H1 (cell line): ENCODE measurements at regions not wholly inside any gene's neighbourhood (a gene's known extent, or its start where the extent isn't known, plus 50 kb on each side); places are given as distances from the start of the nearest gene placed in this dataset.

Experiments used
- CTCF ChIA-PET: fragments of 300-600 bp; sonication (Branson Sonifier 250); formaldehyde crosslinking; loops from one replicate; lab custom pipeline; 2021; ENCODE audit not compliant: partially characterized antibody; lab: Charles Lee
- POLR2A ChIA-PET: fragments of 300-600 bp; sonication (Branson Sonifier 250); formaldehyde crosslinking; loops from one replicate; lab custom pipeline; 2021; ENCODE audit warnings: inconsistent platforms; ENCODE audit not compliant: partially characterized antibody; lab: Charles Lee
- DNase-seq, 2 experiments: peaks; one replicate each; pipeline versions ENCODE4 v3.0.0 to v3.0.0-alpha.2; 2010 to 2022; ENCODE audit warnings: low spot score in 2 of 2, low read depth in 1 of 2, mixed read lengths in 1 of 2
- FAIRE-seq: peaks from 2 replicates; lab custom pipeline; 2011; peaks lifted over from hg19 to GRCh38; lab: Jason Lieb, UNC
- H2AFZ ChIP-seq: 2 replicates; pipeline ENCODE4 v1.8.1; 2012; ENCODE audit warnings: low read length, inconsistent platforms
- H2AK5ac ChIP-seq: 2 replicates; pipeline ENCODE4 v1.6.1; 2013; ENCODE audit warnings: low read depth, low read length
- H2BK120ac ChIP-seq: replicated peaks from 2 replicates; pipeline ENCODE3; 2013; ENCODE audit warnings: low read depth, low read length, inconsistent platforms
- H2BK12ac ChIP-seq: 2 replicates; pipeline ENCODE4 v1.6.1; 2013; ENCODE audit warnings: low read depth, low read length
- H2BK15ac ChIP-seq: 2 replicates; pipeline ENCODE4 v1.6.1; 2013; ENCODE audit warnings: low read length
- H2BK20ac ChIP-seq: 2 replicates; pipeline ENCODE4 v1.6.1; 2013; ENCODE audit warnings: low read length
- H2BK5ac ChIP-seq: 2 replicates; pipeline ENCODE4 v1.6.1; 2013; ENCODE audit warnings: low read depth, low read length
- H3K14ac ChIP-seq: 2 replicates; pipeline ENCODE4 v1.6.1; 2013; ENCODE audit warnings: inconsistent platforms; ENCODE audit not compliant: insufficient read length
- H3K18ac ChIP-seq: 2 replicates; pipeline ENCODE4 v1.6.1; 2013; ENCODE audit warnings: low read length; ENCODE audit errors: extremely low read depth
- H3K23ac ChIP-seq: 2 replicates; pipeline ENCODE4 v1.6.1; 2013; ENCODE audit warnings: inconsistent platforms; ENCODE audit not compliant: insufficient read length
- H3K23me2 ChIP-seq: 2 replicates; pipeline ENCODE4 v1.6.1; 2013; ENCODE audit warnings: low read depth, low read length
- H3K27ac ChIP-seq: 2 replicates; pipeline ENCODE4 v1.6.1; 2011; ENCODE audit warnings: low read depth, low read length, inconsistent platforms
- H3K27me3 ChIP-seq, 4 experiments: replicated peaks in 1 of 4; 1 replicate in 1 of 4; 2 replicates in 3 of 4; pipeline versions ENCODE4 v1.6.1 to v1.8.1; 2011 to 2013; ENCODE audit warnings: low read length in 3 of 4, mild to moderate bottlenecking in 3 of 4, inconsistent platforms in 2 of 4, mixed read lengths in 2 of 4, moderate library complexity in 1 of 4; ENCODE audit not compliant: control insufficient read depth in 3 of 4, insufficient read depth in 3 of 4; ENCODE audit errors: extremely low read depth in 1 of 4
- H3K36me3 ChIP-seq, 4 experiments: 2 replicates each; pipeline versions ENCODE4 v1.6.1 to v1.8.1; 2011 to 2013; ENCODE audit warnings: mild to moderate bottlenecking in 4 of 4, low read length in 3 of 4, moderate library complexity in 2 of 4, control low read depth in 1 of 4, inconsistent platforms in 1 of 4; ENCODE audit not compliant: insufficient read depth in 4 of 4, control insufficient read depth in 2 of 4
- H3K4ac ChIP-seq: replicated peaks from 2 replicates; pipeline ENCODE3; 2013; ENCODE audit warnings: low read length, low read depth, mixed read lengths, inconsistent platforms; ENCODE audit not compliant: insufficient read length
- H3K4me1 ChIP-seq, 4 experiments: replicated peaks in 1 of 4; 1 replicate in 1 of 4; 2 replicates in 3 of 4; pipeline versions ENCODE4 v1.6.1 to v1.8.1; 2011 to 2013; ENCODE audit warnings: low read length in 3 of 4, inconsistent platforms in 2 of 4, mixed read lengths in 1 of 4; ENCODE audit not compliant: insufficient read depth in 4 of 4, control insufficient read depth in 3 of 4
- H3K4me2 ChIP-seq, 2 experiments: 2 replicates each; pipeline versions ENCODE4 v1.6.1 to v1.8.1; 2011 to 2013; ENCODE audit warnings: low read depth in 2 of 2, low read length in 2 of 2, control low read depth in 1 of 2, inconsistent platforms in 1 of 2, mild to moderate bottlenecking in 1 of 2; ENCODE audit not compliant: insufficient read depth in 1 of 2
- H3K4me3 ChIP-seq, 4 experiments: fragments of 200-600, 300-600 bp in 1 of 4; sonication (generic), shearing (Covaris generic), sonication (Bioruptor Twin) in 1 of 4; 2 replicates each; pipeline versions ENCODE4 v1.5.1 to v1.8.1; 2011 to 2016; ENCODE audit warnings: low read length in 4 of 4, low read depth in 3 of 4, control low read depth in 2 of 4, inconsistent platforms in 2 of 4, mild to moderate bottlenecking in 2 of 4, mixed read lengths in 1 of 4, moderate library complexity in 1 of 4; ENCODE audit not compliant: insufficient read depth in 2 of 4; ENCODE audit errors: extremely low read depth in 1 of 4
- H3K56ac ChIP-seq: replicated peaks from 2 replicates; pipeline ENCODE3; 2013; ENCODE audit warnings: low read depth, mild to moderate bottlenecking, mixed read lengths, low read length, inconsistent platforms; ENCODE audit not compliant: insufficient read length
- H3K79me1 ChIP-seq: 2 replicates; pipeline ENCODE4 v1.6.1; 2013; ENCODE audit warnings: low read depth, low read length, control low read depth
- H3K79me2 ChIP-seq, 2 experiments: 2 replicates each; pipeline versions ENCODE4 v1.6.1 to v1.8.1; 2012 to 2013; ENCODE audit warnings: low read length in 2 of 2, mild to moderate bottlenecking in 2 of 2, inconsistent platforms in 1 of 2; ENCODE audit not compliant: insufficient read depth in 2 of 2, control insufficient read depth in 1 of 2
- H3K9ac ChIP-seq, 4 experiments: replicated peaks in 1 of 4; 1 replicate in 1 of 4; 2 replicates in 3 of 4; pipeline versions ENCODE4 v1.6.1 to v1.8.1; 2011 to 2013; ENCODE audit warnings: low read depth in 3 of 4, low read length in 3 of 4, control low read depth in 2 of 4, mild to moderate bottlenecking in 2 of 4, moderate library complexity in 2 of 4, inconsistent platforms in 1 of 4; ENCODE audit errors: extremely low read depth in 1 of 4
- H3K9me3 ChIP-seq, 2 experiments: 2 replicates each; pipeline versions ENCODE4 v1.6.1 to v1.8.1; 2012 to 2013; ENCODE audit warnings: mild to moderate bottlenecking in 2 of 2, moderate library complexity in 2 of 2, control low read depth in 1 of 2, inconsistent platforms in 1 of 2, low read depth in 1 of 2, low read length in 1 of 2, mixed read lengths in 1 of 2; ENCODE audit not compliant: insufficient read depth in 2 of 2
- H4K20me1 ChIP-seq, 2 experiments: replicated peaks in 1 of 2; 2 replicates each; pipeline versions ENCODE3 to v1.8.1; 2011 to 2013; ENCODE audit warnings: inconsistent platforms in 2 of 2, low read length in 2 of 2, mild to moderate bottlenecking in 1 of 2; ENCODE audit not compliant: insufficient read depth in 2 of 2, control insufficient read depth in 1 of 2
- H4K5ac ChIP-seq: 2 replicates; pipeline ENCODE4 v1.6.1; 2013; ENCODE audit warnings: low read length, low read depth, mixed read lengths, inconsistent platforms; ENCODE audit not compliant: insufficient read length
- H4K8ac ChIP-seq: 2 replicates; pipeline ENCODE4 v1.8.0; 2013; ENCODE audit warnings: mild to moderate bottlenecking, moderate library complexity, low read length, inconsistent platforms; ENCODE audit not compliant: insufficient read depth; ENCODE audit errors: extremely low read depth
- H4K91ac ChIP-seq: replicated peaks from 2 replicates; pipeline ENCODE3; 2013; ENCODE audit warnings: low read length, mixed read lengths, inconsistent platforms; ENCODE audit not compliant: insufficient read length
- ATF3 ChIP-seq: IDR thresholded peaks from 2 replicates; pipeline ENCODE4 v1.6.1; 2011; ENCODE audit warnings: low read depth, mild to moderate bottlenecking, low read length; ENCODE audit not compliant: insufficient read depth
- CHD1 ChIP-seq: IDR thresholded peaks from 2 replicates; pipeline ENCODE4 v1.6.1; 2012; ENCODE audit warnings: low read depth, low read length, improper control_type of control experiment
- KDM1A ChIP-seq: fragments of 200-600, 300-600 bp; sonication (generic); IDR thresholded peaks from 2 replicates; pipeline ENCODE4 v1.7.1; 2016; ENCODE audit warnings: mild to moderate bottlenecking, low read length, borderline replicate concordance
- KDM5A ChIP-seq: fragments of 200-600 bp; IDR thresholded peaks from 2 replicates; pipeline ENCODE4 v1.7.1; 2012; ENCODE audit warnings: mild to moderate bottlenecking, low read length, inconsistent platforms, mixed read lengths
- POLR2AphosphoS5 ChIP-seq: IDR thresholded peaks from 2 replicates; pipeline ENCODE4 v1.6.1; 2011; ENCODE audit warnings: low read depth, low read length
- SP1 ChIP-seq: IDR thresholded peaks from 2 replicates; pipeline ENCODE4 v1.6.1; 2011; ENCODE audit warnings: low read depth, low read length
- TAF1 ChIP-seq: IDR thresholded peaks from 2 replicates; pipeline ENCODE4 v1.6.1; 2011; ENCODE audit warnings: mild to moderate bottlenecking, low read depth, low read length
- WGBS, 2 experiments: shearing (Covaris generic) in 1 of 2; methylation state at CpG; one replicate each; pipeline versions ENCODE4 v1.1.6 to v1.1.7; 2013 to 2015; ENCODE audit warnings: low lambda C conversion rate in 2 of 2, mixed read lengths in 2 of 2, inconsistent platforms in 1 of 2, low coverage in 1 of 2, missing lambda C conversion rate in 1 of 2; ENCODE audit not compliant: insufficient replicate concordance in 2 of 2, insufficient coverage in 1 of 2, insufficient read length in 1 of 2; ENCODE audit errors: extremely low coverage in 1 of 2, missing lambda C conversion rate in 1 of 2; 5-methylcytosine and 5-hydroxymethylcytosine counted together

- Histone ChIP-seq H2AK5ac (no peak overlapping the region), H3K27me3 (no peaks in the 10 kb centered on the region), H3K79me1 (no peaks in the 10 kb centered on the region), H3K56ac (no peak overlapping the region), H3K36me3 (no peaks in the 10 kb centered on the region), H2BK12ac (no peak overlapping the region), H2AFZ (peak overlapping the region; percentile 85; the same call in 1 of the 2 replicates), H3K27ac (no peak overlapping the region), H3K23me2 (peaks cover 2% of the 10 kb centered on the region; the same call in 1 of the 2 replicates), H3K14ac (no peak overlapping the region), H3K4me1 (no peaks in the 10 kb centered on the region), H4K20me1 (no peaks in the 10 kb centered on the region), H2BK20ac (no peak overlapping the region), H3K9ac (no peak overlapping the region), H3K79me2 (no peaks in the 10 kb centered on the region), H4K8ac (no peak overlapping the region), H2BK5ac (no peak overlapping the region), H3K4me3 (no peak overlapping the region), H3K9me3 (no peaks in the 10 kb centered on the region), H3K23ac (no peak overlapping the region), H2BK120ac (no peak overlapping the region), H3K18ac (no peak overlapping the region), H3K4ac (no peak overlapping the region), H2BK15ac (no peak overlapping the region), H4K91ac (no peak overlapping the region), H4K5ac (no peak overlapping the region), H3K4me2 (no peak overlapping the region)
- ChIA-PET POLR2A (no interaction called here), CTCF (no interaction called here)
- no peak for FAIRE-seq
- no peak for DNase-seq
- WGBS, 2 experiments: 97% methylated on average over 2 of the region's 2 CpGs; no CpG with 5 or more reads in 1 of the 2 experiments
- TF ChIP-seq KDM5A (no peak), SP1 (no peak), TAF1 (no peak), KDM1A (no peak), ATF3 (no peak), POLR2AphosphoS5 (no peak), CHD1 (no peak)
Measured at GRCh38 chr4:115292320-115293092, 179.1 kb upstream of the NDST4 start.
